ENCODE measurements at regions not wholly inside any gene's neighbourhood (a gene's known extent, or its start where the extent isn't known, plus 50 kb on each side); places are given as distances from the start of the nearest gene placed in this dataset.
"Not testable (repeated sequence)": the region's sequence is repeated elsewhere in the genome, so short reads cannot be mapped to it uniquely, and the experiment has no call there.

GRCh38 chr4:29051381-29051965 lies 1668.7 kb upstream of the PCDH7 start:
- DNase-seq: no peak

GRCh38 chr4:29052266-29052665 lies 1667.9 kb upstream of the PCDH7 start:
- no peak for DNase-seq

GRCh38 chr4:29058531-29058930 lies 1661.6 kb upstream of the PCDH7 start:
- DNase-seq: no peak

- DNase-seq: no peak
Measured at GRCh38 chr4:29066861-29067260, 1653.3 kb upstream of the PCDH7 start.

- DNase-seq: no peak
Measured at GRCh38 chr4:29073571-29073970, 1646.6 kb upstream of the PCDH7 start.

GRCh38 chr4:29075366-29075765 lies 1644.8 kb upstream of the PCDH7 start:
- no peak for DNase-seq

- no peak for DNase-seq
Measured at GRCh38 chr4:29079260-29079659, 1640.9 kb upstream of the PCDH7 start.

GRCh38 chr4:29081234-29081955 lies 1638.8 kb upstream of the PCDH7 start:
- no peak for DNase-seq

GRCh38 chr4:29082684-29083083 lies 1637.5 kb upstream of the PCDH7 start:
- no peak for DNase-seq

- DNase-seq: no peak
Measured at GRCh38 chr4:29085748-29086147, 1634.4 kb upstream of the PCDH7 start.

- DNase-seq: no peak
Measured at GRCh38 chr4:29104694-29105093, 1615.5 kb upstream of the PCDH7 start.

- DNase-seq: no peak
Measured at GRCh38 chr4:29113960-29114359, 1606.2 kb upstream of the PCDH7 start.

GRCh38 chr4:29117231-29117722 lies 1602.9 kb upstream of the PCDH7 start:
- not testable (repeated sequence) for DNase-seq

- DNase-seq: no peak
Measured at GRCh38 chr4:29121586-29121985, 1598.6 kb upstream of the PCDH7 start.

GRCh38 chr4:29128810-29129209 lies 1591.4 kb upstream of the PCDH7 start:
- DNase-seq: no peak

- no peak for DNase-seq
Measured at GRCh38 chr4:29131304-29131703, 1588.9 kb upstream of the PCDH7 start.

GRCh38 chr4:29142708-29143107 lies 1577.5 kb upstream of the PCDH7 start:
- no peak for DNase-seq

- no peak for DNase-seq
Measured at GRCh38 chr4:29151584-29151983, 1568.6 kb upstream of the PCDH7 start.

- no peak for DNase-seq
Measured at GRCh38 chr4:29153642-29154041, 1566.5 kb upstream of the PCDH7 start.

GRCh38 chr4:29175291-29175690 lies 1544.9 kb upstream of the PCDH7 start:
- no peak for DNase-seq

- no peak for DNase-seq
Measured at GRCh38 chr4:29199025-29199424, 1521.1 kb upstream of the PCDH7 start.

- DNase-seq: no peak
Measured at GRCh38 chr4:29199485-29199884, 1520.7 kb upstream of the PCDH7 start.

GRCh38 chr4:29213020-29213419 lies 1507.1 kb upstream of the PCDH7 start:
- no peak for DNase-seq

- DNase-seq: no peak
Measured at GRCh38 chr4:29220761-29221160, 1499.4 kb upstream of the PCDH7 start.

- no peak for DNase-seq
Measured at GRCh38 chr4:29224911-29225310, 1495.3 kb upstream of the PCDH7 start.

All from activated naive CD4-positive, alpha-beta T cell treated with Interleukin-2 at 50 U/mL for 16 hours (primary cell).